ENCODE measurements at regions not wholly inside any gene's neighbourhood (a gene's known extent, or its start where the extent isn't known, plus 50 kb on each side); places are given as distances from the start of the nearest gene placed in this dataset.

GRCh38 chr15:31560643-31561042 is 234.0 kb downstream of the KLF13 start:
- Histone ChIP-seq H2BK15ac (ENCODE audit: low read length) (no peak overlapping the region), H2AFZ (ENCODE audit: low read length) (no peak overlapping the region), H3K9ac (ENCODE audit: low read depth, low read length, poor library complexity) (no peak overlapping the region)

DNA sequence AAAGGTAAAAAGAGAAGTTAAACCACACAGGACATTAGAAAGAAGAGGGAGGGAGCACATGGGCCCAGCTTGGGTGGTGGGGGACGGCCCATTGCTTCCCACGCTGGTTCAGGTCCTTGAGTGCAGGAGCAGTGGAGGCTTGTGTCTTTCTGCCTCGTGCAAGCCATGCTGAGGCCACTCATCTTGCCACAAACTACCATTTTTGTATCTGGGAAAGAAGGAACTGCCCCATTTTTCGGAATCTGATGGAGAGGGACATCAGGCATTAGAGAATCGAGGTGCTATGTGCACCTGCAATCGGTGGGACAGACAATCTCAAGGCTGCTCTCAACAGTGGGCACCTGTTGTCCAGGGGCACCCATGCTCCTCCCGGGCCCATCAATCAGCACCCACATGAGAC is 234.5 kb downstream of the KLF13 start:
- H2BK120ac ChIP-seq (ENCODE audit: low read depth, low read length): no peak overlapping the region
- no peaks in the 10 kb centered on the region for H3K79me1 ChIP-seq (ENCODE audit: low read depth, low read length)
- H2AK5ac ChIP-seq (ENCODE audit: low read depth, low read length): no peak overlapping the region
- H3K23ac ChIP-seq (ENCODE audit: low read depth, low read length, poor library complexity): no peak overlapping the region
- peaks cover 0 to 2% (median 0%) of the 10 kb centered on the region in 3 experiments for H3K27me3 ChIP-seq (ENCODE audit: control insufficient read depth in 3 of 3, insufficient read depth in 3 of 3, low read depth in 1 of 3, low read length in 3 of 3)
- H3K9ac ChIP-seq (ENCODE audit: low read depth, low read length, poor library complexity): no peak overlapping the region
- no peak overlapping the region for H4K91ac ChIP-seq (ENCODE audit: low read depth, low read length, poor library complexity)
- H2AFZ ChIP-seq (ENCODE audit: low read length): no peak overlapping the region
- H3K4me2 ChIP-seq (ENCODE audit: insufficient read depth, low read length, poor library complexity, severe bottlenecking): no peak overlapping the region
- H3K14ac ChIP-seq (ENCODE audit: low read length): no peak overlapping the region
- no peak overlapping the region for H3K18ac ChIP-seq (ENCODE audit: low read length)
- no CpG with 5 or more reads among the region's 7 CpGs for WGBS, 2 donors (ENCODE audit: extremely low coverage in 2 of 2, insufficient read length in 2 of 2, insufficient replicate concordance in 1 of 2)
- no peak overlapping the region for H2BK12ac ChIP-seq (ENCODE audit: low read length)
- no peak overlapping the region for H3K4ac ChIP-seq (ENCODE audit: low read length)
- no peak overlapping the region for H2BK15ac ChIP-seq (ENCODE audit: low read length)
- no peak for DNase-seq (ENCODE audit: low spot score)
- H3K4me3 ChIP-seq (ENCODE audit: low read length in 2 of 2): no peak overlapping the region
- H2BK5ac ChIP-seq (ENCODE audit: low read length): no peak overlapping the region
- no peak overlapping the region for H4K8ac ChIP-seq (ENCODE audit: low read depth, low read length)
- no peak overlapping the region for H3K27ac ChIP-seq (replicated peaks; ENCODE audit: low read length)
- peaks cover 0 to 11% of the 10 kb centered on the region in 2 donors for H3K4me1 ChIP-seq (ENCODE audit: control insufficient read depth in 2 of 2, insufficient read depth in 1 of 2, low read depth in 1 of 2, low read length in 2 of 2)
- H3K36me3 ChIP-seq (replicated peaks in 1 of 2; ENCODE audit: control insufficient read depth in 2 of 2, insufficient read depth in 2 of 2, low read length in 2 of 2): no peaks in the 10 kb centered on the region
- H3K9me3 ChIP-seq (replicated peaks in 1 of 2; ENCODE audit: control insufficient read depth in 2 of 2, insufficient read depth in 1 of 2, low read depth in 1 of 2, low read length in 2 of 2): no peaks in the 10 kb centered on the region

More at GRCh38 chr15:31560643-31561042, 234.0 kb downstream of the KLF13 start:
- Histone ChIP-seq H3K4me2 (ENCODE audit: insufficient read depth, low read length, poor library complexity, severe bottlenecking) (no peak overlapping the region), H2BK5ac (ENCODE audit: low read length) (no peak overlapping the region), H3K79me1 (ENCODE audit: low read depth, low read length) (no peaks in the 10 kb centered on the region), H3K27ac (replicated peaks; ENCODE audit: low read length) (no peak overlapping the region), H2BK12ac (ENCODE audit: low read length) (no peak overlapping the region), H3K4me3 (ENCODE audit: low read length in 2 of 2) (no peak overlapping the region), H3K9me3 (replicated peaks in 1 of 2; ENCODE audit: control insufficient read depth in 2 of 2, insufficient read depth in 1 of 2, low read depth in 1 of 2, low read length in 2 of 2) (no peaks in the 10 kb centered on the region), H4K8ac (ENCODE audit: low read depth, low read length) (no peak overlapping the region), H3K4ac (ENCODE audit: low read length) (no peak overlapping the region), H3K14ac (ENCODE audit: low read length) (no peak overlapping the region), H3K4me1 (ENCODE audit: control insufficient read depth in 2 of 2, insufficient read depth in 1 of 2, low read depth in 1 of 2, low read length in 2 of 2) (peaks cover 0 to 11% of the 10 kb centered on the region in 2 donors), H2BK120ac (ENCODE audit: low read depth, low read length) (no peak overlapping the region), H4K91ac (ENCODE audit: low read depth, low read length, poor library complexity) (no peak overlapping the region), H3K18ac (ENCODE audit: low read length) (peak overlapping the region; percentile 76), H3K27me3 (ENCODE audit: control insufficient read depth in 3 of 3, insufficient read depth in 3 of 3, low read depth in 1 of 3, low read length in 3 of 3) (peaks cover 0 to 2% (median 0%) of the 10 kb centered on the region in 3 experiments), H2AK5ac (ENCODE audit: low read depth, low read length) (no peak overlapping the region), H3K23ac (ENCODE audit: low read depth, low read length, poor library complexity) (no peak overlapping the region), H3K36me3 (replicated peaks in 1 of 2; ENCODE audit: control insufficient read depth in 2 of 2, insufficient read depth in 2 of 2, low read length in 2 of 2) (no peaks in the 10 kb centered on the region)
- WGBS, 2 donors (ENCODE audit: extremely low coverage in 2 of 2, insufficient read length in 2 of 2, insufficient replicate concordance in 1 of 2): no CpG with 5 or more reads among the region's 4 CpGs
- DNase-seq (ENCODE audit: low spot score): no peak

GRCh38 chr15:31563001-31563400 is 236.4 kb downstream of the KLF13 start:
- no peak overlapping the region for H2AFZ ChIP-seq (ENCODE audit: low read length)
- H3K4me3 ChIP-seq (ENCODE audit: low read length in 2 of 2): no peak overlapping the region
- H3K79me1 ChIP-seq (ENCODE audit: low read depth, low read length): no peaks in the 10 kb centered on the region
- H3K4ac ChIP-seq (ENCODE audit: low read length): no peak overlapping the region
- no CpG with 5 or more reads among the region's 5 CpGs for WGBS, 2 donors (ENCODE audit: extremely low coverage in 2 of 2, insufficient read length in 2 of 2, insufficient replicate concordance in 1 of 2)
- H3K9me3 ChIP-seq (replicated peaks in 1 of 2; ENCODE audit: control insufficient read depth in 2 of 2, insufficient read depth in 1 of 2, low read depth in 1 of 2, low read length in 2 of 2): peaks cover 0 to 1% of the 10 kb centered on the region in 2 donors
- H3K4me2 ChIP-seq (ENCODE audit: insufficient read depth, low read length, poor library complexity, severe bottlenecking): no peak overlapping the region
- peaks cover 0 to 2% (median 0%) of the 10 kb centered on the region in 3 experiments for H3K27me3 ChIP-seq (ENCODE audit: control insufficient read depth in 3 of 3, insufficient read depth in 3 of 3, low read depth in 1 of 3, low read length in 3 of 3)
- no peak overlapping the region for H4K91ac ChIP-seq (ENCODE audit: low read depth, low read length, poor library complexity)
- no peak overlapping the region for H3K18ac ChIP-seq (ENCODE audit: low read length)
- H3K36me3 ChIP-seq (replicated peaks in 1 of 2; ENCODE audit: control insufficient read depth in 2 of 2, insufficient read depth in 2 of 2, low read length in 2 of 2): no peaks in the 10 kb centered on the region
- H3K9ac ChIP-seq (ENCODE audit: low read depth, low read length, poor library complexity): no peak overlapping the region
- H3K27ac ChIP-seq (replicated peaks; ENCODE audit: low read length): no peak overlapping the region
- H2BK120ac ChIP-seq (ENCODE audit: low read depth, low read length): no peak overlapping the region
- H2BK5ac ChIP-seq (ENCODE audit: low read length): no peak overlapping the region
- no peak overlapping the region for H2BK12ac ChIP-seq (ENCODE audit: low read length)
- peaks cover 0 to 11% of the 10 kb centered on the region in 2 donors for H3K4me1 ChIP-seq (ENCODE audit: control insufficient read depth in 2 of 2, insufficient read depth in 1 of 2, low read depth in 1 of 2, low read length in 2 of 2)
- H2AK5ac ChIP-seq (ENCODE audit: low read depth, low read length): no peak overlapping the region
- no peak overlapping the region for H3K14ac ChIP-seq (ENCODE audit: low read length)
- DNase-seq (ENCODE audit: low spot score): no peak
- H2BK15ac ChIP-seq (ENCODE audit: low read length): no peak overlapping the region
- no peak overlapping the region for H3K23ac ChIP-seq (ENCODE audit: low read depth, low read length, poor library complexity)
- no peak overlapping the region for H4K8ac ChIP-seq (ENCODE audit: low read depth, low read length)

GRCh38 chr15:31563421-31563820 is 236.8 kb downstream of the KLF13 start:
- H3K27ac ChIP-seq (replicated peaks; ENCODE audit: low read length): no peak overlapping the region
- H2BK5ac ChIP-seq (ENCODE audit: low read length): no peak overlapping the region
- peak overlapping the region; percentile 25 for H3K9ac ChIP-seq (ENCODE audit: low read depth, low read length, poor library complexity)
- H2AFZ ChIP-seq (ENCODE audit: low read length): no peak overlapping the region
- peak overlapping the region; percentile 23 for H3K18ac ChIP-seq (ENCODE audit: low read length)
- no peak overlapping the region for H3K23ac ChIP-seq (ENCODE audit: low read depth, low read length, poor library complexity)
- no peak overlapping the region for H2BK120ac ChIP-seq (ENCODE audit: low read depth, low read length)
- peaks cover 0 to 1% of the 10 kb centered on the region in 2 donors for H3K9me3 ChIP-seq (replicated peaks in 1 of 2; ENCODE audit: control insufficient read depth in 2 of 2, insufficient read depth in 1 of 2, low read depth in 1 of 2, low read length in 2 of 2)
- no peak overlapping the region for H2BK12ac ChIP-seq (ENCODE audit: low read length)
- DNase-seq (ENCODE audit: low spot score): no peak
- H3K4me3 ChIP-seq (ENCODE audit: low read length in 2 of 2): no peak overlapping the region
- peak overlapping the region; percentile 47 for H3K14ac ChIP-seq (ENCODE audit: low read length)
- H3K4me1 ChIP-seq (ENCODE audit: control insufficient read depth in 2 of 2, insufficient read depth in 1 of 2, low read depth in 1 of 2, low read length in 2 of 2): peaks cover 0 to 11% of the 10 kb centered on the region in 2 donors
- no peak overlapping the region for H3K4ac ChIP-seq (ENCODE audit: low read length)
- no peak overlapping the region for H4K8ac ChIP-seq (ENCODE audit: low read depth, low read length)
- no peak overlapping the region for H3K4me2 ChIP-seq (ENCODE audit: insufficient read depth, low read length, poor library complexity, severe bottlenecking)
- H3K27me3 ChIP-seq (ENCODE audit: control insufficient read depth in 3 of 3, insufficient read depth in 3 of 3, low read depth in 1 of 3, low read length in 3 of 3): peaks cover 0 to 2% (median 0%) of the 10 kb centered on the region in 3 experiments
- no peaks in the 10 kb centered on the region for H3K79me1 ChIP-seq (ENCODE audit: low read depth, low read length)
- no peak overlapping the region for H4K91ac ChIP-seq (ENCODE audit: low read depth, low read length, poor library complexity)
- H2AK5ac ChIP-seq (ENCODE audit: low read depth, low read length): no peak overlapping the region
- H2BK15ac ChIP-seq (ENCODE audit: low read length): no peak overlapping the region
- H3K36me3 ChIP-seq (replicated peaks in 1 of 2; ENCODE audit: control insufficient read depth in 2 of 2, insufficient read depth in 2 of 2, low read length in 2 of 2): no peaks in the 10 kb centered on the region
- no CpG with 5 or more reads among the region's 3 CpGs for WGBS, 2 donors (ENCODE audit: extremely low coverage in 2 of 2, insufficient read length in 2 of 2, insufficient replicate concordance in 1 of 2)
